GM19043 (cell line): ENCODE measurements at regions not wholly inside any gene's neighbourhood (a gene's known extent, or its start where the extent isn't known, plus 50 kb on each side); places are given as distances from the start of the nearest gene placed in this dataset.

ENCODE experiments used
- ATAC-seq: cut with Tn5 transposase; IDR thresholded peaks from one replicate; pipeline ENCODE4 v1.9.1; 2021; ENCODE audit warnings: low read depth; ENCODE audit not compliant: unreplicated experiment

- ATAC-seq, result no peak
These were observed 995.7 kb downstream of the LRFN5 start for GRCh38 chr14:42602336-42602845.

GRCh38 chr14:42572032-42572431 lies 965.4 kb downstream of the LRFN5 start:
- no peak for ATAC-seq

GRCh38 chr14:42569227-42569626 lies 962.6 kb downstream of the LRFN5 start:
- ATAC-seq, result no peak

GRCh38 chr14:42565556-42565955 lies 958.9 kb downstream of the LRFN5 start:
- ATAC-seq, result no peak

- ATAC-seq, result no peak
These were observed 956.6 kb downstream of the LRFN5 start for GRCh38 chr14:42563313-42563712.

GRCh38 chr14:42556551-42556950 lies 949.9 kb downstream of the LRFN5 start:
- no peak for ATAC-seq

- ATAC-seq, result no peak
These were observed 948.7 kb downstream of the LRFN5 start for GRCh38 chr14:42555365-42555764.

GRCh38 chr14:42554091-42554490 lies 947.4 kb downstream of the LRFN5 start:
- no peak for ATAC-seq

GRCh38 chr14:42550310-42550709 lies 943.6 kb downstream of the LRFN5 start:
- ATAC-seq, result no peak

- no peak for ATAC-seq
These were observed 941.7 kb downstream of the LRFN5 start for GRCh38 chr14:42548349-42548748.

- ATAC-seq, result no peak
These were observed 939.0 kb downstream of the LRFN5 start for GRCh38 chr14:42545636-42546035.

- ATAC-seq, result no peak
These were observed 934.9 kb downstream of the LRFN5 start for GRCh38 chr14:42541535-42542001.

- no peak for ATAC-seq
These were observed 928.7 kb downstream of the LRFN5 start for GRCh38 chr14:42535397-42535796.

GRCh38 chr14:42533476-42533875 lies 926.8 kb downstream of the LRFN5 start:
- no peak for ATAC-seq

GRCh38 chr14:42532194-42532593 lies 925.5 kb downstream of the LRFN5 start:
- ATAC-seq, result no peak

- no peak for ATAC-seq
These were observed 920.5 kb downstream of the LRFN5 start for GRCh38 chr14:42527141-42527540.

- peak; percentile 87 for ATAC-seq
These were observed 917.0 kb downstream of the LRFN5 start for GRCh38 chr14:42523666-42524065.

GRCh38 chr14:42517806-42518500 lies 911.3 kb downstream of the LRFN5 start:
- no peak for ATAC-seq

- ATAC-seq, result no peak
These were observed 907.2 kb downstream of the LRFN5 start for GRCh38 chr14:42513837-42514236.

- ATAC-seq, result no peak
These were observed 903.4 kb downstream of the LRFN5 start for GRCh38 chr14:42510071-42510470.

GRCh38 chr14:42508209-42508946 lies 901.7 kb downstream of the LRFN5 start:
- no peak for ATAC-seq

- ATAC-seq, result no peak
These were observed 897.8 kb downstream of the LRFN5 start for GRCh38 chr14:42504433-42504832.
